ENCODE measurements at regions not wholly inside any gene's neighbourhood (a gene's known extent, or its start where the extent isn't known, plus 50 kb on each side); places are given as distances from the start of the nearest gene placed in this dataset.

GRCh38 chr7:109213081-109213480 is 643.4 kb downstream of the DNAJB9 start:
- intact Hi-C loops (cut with micrococcal nuclease), result no loop called here

GRCh38 chr7:109215341-109215740 is 645.7 kb downstream of the DNAJB9 start:
- intact Hi-C loops (cut with micrococcal nuclease), result no loop called here
- POLR2A ChIA-PET, result no interaction called here

More at GRCh38 chr7:109213081-109213480, 643.4 kb downstream of the DNAJB9 start:
- H3K4me3 Mint-ChIP-seq, result no peak overlapping the region
- H3K36me3 Mint-ChIP-seq (ENCODE audit: low read depth), result no peaks in the 10 kb centered on the region
- ChIA-PET POLR2A (no interaction called here), CTCF (no interaction called here)
- no peak overlapping the region for H3K27ac Mint-ChIP-seq
- H3K9me3 Mint-ChIP-seq, result peaks cover 5% of the 10 kb centered on the region
- ATAC-seq (no peak), DNase-seq (no peak)
- H3K27me3 Mint-ChIP-seq, result no peaks in the 10 kb centered on the region
- no peak for TF ChIP-seq CTCF (IDR thresholded peaks at IDR 0.05)
- no peaks in the 10 kb centered on the region for H3K4me1 Mint-ChIP-seq (ENCODE audit: low read depth)

GRCh38 chr7:109224100-109224499 is 654.4 kb downstream of the DNAJB9 start:
- ChIA-PET POLR2A (no interaction called here), CTCF (no interaction called here)
- Mint-ChIP-seq H3K27ac (no peak overlapping the region), H3K9me3 (peaks cover 1% of the 10 kb centered on the region), H3K4me3 (no peak overlapping the region), H3K4me1 (ENCODE audit: low read depth) (no peaks in the 10 kb centered on the region), H3K36me3 (ENCODE audit: low read depth) (no peaks in the 10 kb centered on the region), H3K27me3 (no peaks in the 10 kb centered on the region)
- TF ChIP-seq CTCF (IDR thresholded peaks at IDR 0.05), result no peak
- intact Hi-C loops (cut with micrococcal nuclease), result no loop called here
- DNase-seq (no peak), ATAC-seq (no peak)

More at GRCh38 chr7:109215341-109215740, 645.7 kb downstream of the DNAJB9 start:
- TF ChIP-seq CTCF (IDR thresholded peaks at IDR 0.05), result no peak
- Mint-ChIP-seq H3K36me3 (ENCODE audit: low read depth) (no peaks in the 10 kb centered on the region), H3K4me1 (ENCODE audit: low read depth) (no peaks in the 10 kb centered on the region), H3K27ac (no peak overlapping the region), H3K27me3 (no peaks in the 10 kb centered on the region), H3K4me3 (no peak overlapping the region), H3K9me3 (peaks cover 1% of the 10 kb centered on the region)
- CTCF ChIA-PET, result no interaction called here
- ATAC-seq (no peak), DNase-seq (no peak)

- POLR2A ChIA-PET, result no interaction called here
- no peak overlapping the region for H3K4me3 Mint-ChIP-seq
- no peaks in the 10 kb centered on the region for H3K4me1 Mint-ChIP-seq (ENCODE audit: low read depth)
- no peak for TF ChIP-seq CTCF (IDR thresholded peaks at IDR 0.05)
- intact Hi-C loops (cut with micrococcal nuclease), result no loop called here
- CTCF ChIA-PET, result no interaction called here
- no peaks in the 10 kb centered on the region for H3K27me3 Mint-ChIP-seq
- H3K27ac Mint-ChIP-seq, result no peak overlapping the region
- H3K9me3 Mint-ChIP-seq, result peaks cover 4% of the 10 kb centered on the region
- ATAC-seq (no peak), DNase-seq (no peak)
- no peaks in the 10 kb centered on the region for H3K36me3 Mint-ChIP-seq (ENCODE audit: low read depth)
Measured at GRCh38 chr7:109226699-109227098, 657.0 kb downstream of the DNAJB9 start.

GRCh38 chr7:109235316-109235715 is 665.6 kb downstream of the DNAJB9 start:
- intact Hi-C loops (cut with micrococcal nuclease), result no loop called here
- ATAC-seq (no peak), DNase-seq (no peak)
- no peak overlapping the region for H3K4me3 Mint-ChIP-seq
- no peaks in the 10 kb centered on the region for H3K27me3 Mint-ChIP-seq
- no peak for TF ChIP-seq CTCF (IDR thresholded peaks at IDR 0.05)
- no peaks in the 10 kb centered on the region for H3K36me3 Mint-ChIP-seq (ENCODE audit: low read depth)
- ChIA-PET POLR2A (no interaction called here), CTCF (interaction anchor here (0.7 kb wide), 1 partner anchor 155 kb away, joined by 3 read pairs; no protein-coding TSS in a partner anchor)
- H3K9me3 Mint-ChIP-seq, result peaks cover 7% of the 10 kb centered on the region
- no peaks in the 10 kb centered on the region for H3K4me1 Mint-ChIP-seq (ENCODE audit: low read depth)
- no peak overlapping the region for H3K27ac Mint-ChIP-seq

Measured in activated CD8-positive, alpha-beta T cell treated with anti-CD3 and anti-CD28 coated beads for 36 hours (primary cell).